ENCODE measurements at regions not wholly inside any gene's neighbourhood (a gene's known extent, or its start where the extent isn't known, plus 50 kb on each side); places are given as distances from the start of the nearest gene placed in this dataset.
"Not testable (repeated sequence)": the region's sequence is repeated elsewhere in the genome, so short reads cannot be mapped to it uniquely, and the experiment has no call there.

DNA sequence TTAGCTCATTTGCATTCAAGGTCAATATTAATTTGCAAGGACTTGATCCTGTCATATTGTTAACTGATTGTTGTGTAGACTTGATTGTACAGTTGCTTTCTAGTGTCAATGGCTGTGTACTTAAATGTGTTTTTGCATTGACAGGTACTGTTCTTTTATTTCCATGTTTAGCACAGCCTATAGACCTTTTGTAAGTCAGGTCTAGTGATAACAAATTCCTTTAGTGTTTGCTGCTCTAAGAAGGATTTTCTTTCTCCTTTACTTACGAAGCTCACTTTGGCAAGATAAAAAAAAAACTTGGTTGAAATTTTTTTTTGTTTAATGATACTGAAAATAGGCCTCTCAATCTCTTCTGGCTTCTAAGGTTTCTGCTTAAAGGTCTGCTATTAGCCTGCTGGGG lies 942.3 kb downstream of the QKI start:
- DNase-seq = no peak

GRCh38 chr6:164347455-164347854 lies 932.9 kb downstream of the QKI start:
- DNase-seq = no peak

GRCh38 chr6:164346631-164347030 lies 932.1 kb downstream of the QKI start:
- no peak for DNase-seq

DNA sequence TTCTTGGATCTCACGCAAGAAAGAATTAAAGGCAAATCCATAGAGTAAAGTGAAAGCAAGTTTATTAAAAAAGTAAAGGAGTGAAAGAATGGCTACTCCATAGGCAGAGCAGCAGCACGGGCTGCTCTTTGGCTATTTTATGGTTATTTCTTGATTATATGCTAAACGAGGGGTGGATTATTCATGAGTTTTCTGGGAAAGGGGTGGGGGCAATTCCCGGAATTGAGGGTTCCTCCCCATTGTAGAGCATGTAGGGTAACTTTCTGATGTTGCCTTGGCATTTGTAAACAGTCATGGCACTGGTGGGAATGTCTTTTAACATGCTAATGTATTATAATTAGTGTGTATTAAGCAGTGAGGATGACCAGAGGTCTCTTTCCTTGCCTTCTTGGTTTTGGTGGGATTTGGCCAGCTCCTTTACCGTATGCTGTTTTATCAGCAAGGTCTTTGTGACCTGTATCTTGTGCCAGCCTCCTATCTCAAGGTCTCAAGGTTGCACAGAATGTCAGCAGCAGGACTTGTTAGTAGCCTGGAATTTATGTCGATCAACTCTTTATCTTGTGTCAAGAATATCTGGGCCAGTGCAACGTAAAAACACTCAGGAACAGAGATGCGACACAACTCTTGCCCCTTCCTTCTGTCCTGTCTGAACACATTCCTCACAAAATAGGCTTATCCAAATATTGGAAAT lies 931.4 kb downstream of the QKI start:
- no peak for DNase-seq

DNA sequence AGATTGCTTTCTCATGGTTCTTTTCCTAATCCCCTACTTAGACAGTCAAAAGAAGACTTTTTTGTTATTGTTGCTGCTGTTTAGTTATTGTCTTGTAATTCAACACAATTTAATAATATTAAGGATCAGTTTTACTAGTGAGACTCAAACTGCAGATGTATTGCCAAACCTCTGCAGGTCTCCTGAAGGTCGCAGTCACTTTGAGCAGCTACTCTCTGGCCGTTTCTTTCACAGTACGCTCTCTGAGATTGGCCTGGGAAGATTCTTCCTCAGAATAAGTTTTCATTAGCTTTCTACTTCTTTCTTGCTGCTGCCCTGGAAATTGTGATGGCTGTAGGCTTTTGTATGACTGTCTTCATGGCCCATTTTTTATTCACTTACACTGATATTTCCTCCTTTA lies 930.8 kb downstream of the QKI start:
- no peak for DNase-seq

DNA sequence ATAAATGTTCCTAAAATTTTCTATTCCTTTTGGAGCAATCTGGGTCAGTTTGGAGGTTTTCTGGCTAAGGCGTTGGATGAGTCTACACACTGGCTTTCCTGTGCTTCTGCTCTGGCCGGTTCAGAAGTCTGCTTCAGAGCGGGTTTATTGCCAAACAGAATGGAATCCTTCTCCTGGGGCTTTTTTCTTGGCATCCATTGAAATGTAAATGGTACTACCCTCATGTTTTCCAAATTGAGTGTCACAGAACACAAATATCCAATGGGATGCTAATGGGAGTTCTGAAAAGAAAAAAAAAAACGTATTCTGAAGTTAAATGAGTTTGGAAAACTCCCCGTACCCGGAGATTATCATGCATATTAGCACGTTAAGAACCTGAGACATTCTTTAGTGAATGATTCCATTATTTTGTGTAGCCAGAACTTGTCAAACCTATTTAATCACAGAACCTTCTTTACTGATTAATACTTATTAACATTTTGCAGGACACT lies 930.3 kb downstream of the QKI start:
- no peak for DNase-seq

DNA sequence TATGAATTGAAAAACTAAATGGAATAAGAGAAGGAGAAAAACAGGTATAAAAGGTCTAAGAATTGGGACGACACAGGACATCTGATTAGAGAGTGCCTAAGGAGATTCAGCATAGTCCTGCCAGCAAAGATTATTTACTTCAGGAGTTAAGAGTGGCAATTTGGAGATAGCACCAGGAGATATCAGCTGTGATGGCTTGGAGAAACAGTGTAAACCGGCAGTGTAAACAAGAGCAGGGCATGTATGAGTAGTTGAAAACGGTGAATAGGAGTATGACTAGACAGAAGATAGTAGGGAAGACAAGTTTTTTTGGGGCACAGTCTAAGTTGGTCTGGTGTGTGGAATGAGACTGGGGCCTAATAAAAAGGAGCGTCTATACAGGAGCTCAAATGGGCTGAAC lies 924.9 kb downstream of the QKI start:
- DNase-seq = not testable (repeated sequence)

GRCh38 chr6:164337925-164338397 lies 923.4 kb downstream of the QKI start:
- no peak for DNase-seq

GRCh38 chr6:164337024-164337924 lies 922.8 kb downstream of the QKI start:
- DNase-seq = no peak

DNA sequence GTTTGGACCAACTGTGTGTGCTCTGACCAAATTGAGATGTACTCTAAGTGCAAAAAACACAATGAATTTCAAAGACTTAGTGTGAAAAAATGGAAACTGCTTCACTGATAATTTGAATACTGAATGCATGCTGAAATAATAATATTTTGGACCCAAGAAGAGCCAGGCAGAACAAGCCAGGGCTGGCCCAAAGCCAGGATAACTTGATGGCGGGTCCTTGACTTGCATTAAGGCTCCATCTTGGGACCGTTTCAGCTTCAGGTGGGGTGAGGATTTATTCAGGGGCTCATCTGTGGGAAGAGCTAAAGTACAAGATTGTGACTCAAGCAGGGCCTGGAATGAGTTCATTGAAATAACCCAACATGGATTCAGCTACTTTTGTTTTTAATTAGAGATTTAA lies 921.9 kb downstream of the QKI start:
- no peak for DNase-seq

DNA sequence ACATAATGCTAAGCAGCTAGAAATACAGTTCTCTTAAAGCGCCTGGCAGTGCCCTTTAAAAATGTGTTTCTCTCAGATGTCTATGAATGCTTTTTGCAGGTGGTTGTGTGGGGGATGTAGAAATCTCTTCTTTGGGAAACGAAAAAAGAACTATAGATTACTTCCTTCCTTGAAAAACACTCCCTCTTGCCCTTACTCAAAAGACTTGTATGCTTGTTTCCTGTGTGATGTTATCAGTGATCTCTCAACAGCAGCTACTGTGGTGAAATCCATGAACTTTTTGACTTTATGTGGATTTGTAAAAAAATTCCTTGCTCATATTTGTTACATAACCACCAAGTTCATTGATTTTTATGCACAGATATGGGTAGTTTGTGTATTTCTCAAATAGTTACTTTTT lies 916.5 kb downstream of the QKI start:
- DNase-seq = no peak

DNA sequence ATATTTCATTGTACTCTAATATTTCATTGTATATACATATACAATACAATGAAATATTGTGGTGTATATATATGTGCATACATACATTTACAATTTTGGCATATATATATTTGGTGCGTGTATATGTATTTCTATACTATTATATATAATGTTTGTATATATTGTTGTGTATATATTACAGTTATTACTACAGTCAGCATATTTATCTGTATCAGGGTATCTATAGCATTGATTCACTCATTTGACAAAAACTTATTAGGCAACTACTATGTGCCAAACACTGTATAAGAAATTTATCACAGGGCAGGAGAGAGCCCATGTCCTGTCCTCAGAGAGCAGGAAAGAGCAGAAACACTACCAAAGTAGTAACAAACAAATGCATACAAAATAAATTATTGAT lies 910.6 kb downstream of the QKI start:
- no peak for DNase-seq

- no peak for DNase-seq
Observed at GRCh38 chr6:164322533-164322932, 908.0 kb downstream of the QKI start.

DNA sequence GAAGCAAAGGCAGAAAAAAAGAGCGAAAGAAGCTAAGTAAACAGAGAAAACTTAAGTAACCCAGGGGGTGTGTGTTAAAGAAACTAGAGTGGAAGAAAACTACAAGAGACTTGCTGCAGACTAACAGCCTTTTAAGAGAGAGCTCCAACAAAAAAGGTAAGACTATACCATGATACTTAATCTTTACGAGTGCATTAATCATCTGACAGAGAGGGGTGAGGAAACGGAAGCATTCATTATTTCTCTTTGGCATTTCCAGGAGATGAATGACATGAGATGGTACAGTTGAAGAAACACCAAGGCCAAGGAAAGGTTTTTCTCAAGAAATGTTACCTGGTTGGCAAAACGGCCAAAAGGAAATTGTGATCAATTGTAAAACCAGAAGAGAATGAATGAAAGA lies 906.8 kb downstream of the QKI start:
- DNase-seq = no peak

- DNase-seq = no peak
Observed at GRCh38 chr6:164315376-164315775, 900.9 kb downstream of the QKI start.

- no peak for DNase-seq
Observed at GRCh38 chr6:164308339-164308738, 893.8 kb downstream of the QKI start.

GRCh38 chr6:164303102-164303964 lies 888.8 kb downstream of the QKI start:
- no peak for DNase-seq

- no peak for DNase-seq
Observed at GRCh38 chr6:164296411-164296810, 881.9 kb downstream of the QKI start.

DNA sequence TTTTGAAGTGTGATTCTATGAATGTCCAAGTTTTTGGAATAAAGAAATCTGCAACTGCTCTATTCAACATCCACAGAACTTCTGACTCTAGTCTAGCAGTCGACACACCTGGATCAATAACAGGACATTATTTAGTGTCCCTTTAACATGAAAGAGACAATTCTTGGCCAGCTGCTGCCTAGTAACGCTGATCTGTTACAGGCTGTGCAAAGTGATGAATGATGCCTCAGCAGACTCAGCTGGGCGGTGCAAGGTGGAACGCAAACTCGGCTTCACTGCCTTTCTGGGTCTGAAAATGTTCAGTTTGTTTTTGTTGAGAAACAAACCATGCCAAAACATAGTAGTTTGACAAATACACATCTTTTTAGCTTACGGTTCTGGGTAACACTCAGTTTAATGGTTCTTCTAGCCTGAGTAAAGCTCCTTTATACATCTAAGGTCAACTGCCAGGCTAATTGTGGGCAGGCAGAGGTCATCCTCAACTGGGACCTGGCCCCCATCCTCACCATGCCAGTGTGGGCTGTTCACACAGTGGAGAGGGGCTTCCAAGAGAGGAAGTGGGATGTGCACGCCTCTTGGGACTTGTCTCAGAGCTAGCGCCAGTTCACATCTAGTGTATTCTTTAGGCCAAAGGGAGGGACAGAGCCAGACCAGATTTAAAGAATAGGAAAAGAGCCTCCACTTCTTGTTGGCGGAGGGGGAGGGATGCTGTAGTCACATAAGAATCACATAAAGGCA lies 879.7 kb downstream of the QKI start:
- no peak for DNase-seq

DNA sequence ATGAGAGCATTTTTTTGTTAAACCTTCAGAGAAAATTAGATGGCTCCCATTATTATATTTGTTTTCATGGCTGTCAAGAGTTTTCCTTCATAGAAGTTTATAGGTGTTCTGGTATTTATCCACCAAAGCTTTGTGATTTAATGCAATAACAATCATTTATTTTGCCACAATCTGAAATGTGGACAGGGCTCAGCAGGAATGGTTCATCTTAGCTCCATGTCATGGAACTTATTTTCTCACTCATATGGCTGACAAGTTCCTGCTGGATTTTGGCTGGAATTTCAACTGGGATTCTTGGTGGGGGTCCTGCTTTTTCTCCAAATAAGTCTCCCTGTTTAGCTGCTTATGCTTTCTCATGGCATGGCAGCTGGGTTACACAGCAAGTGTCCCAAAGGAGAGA lies 876.7 kb downstream of the QKI start:
- no peak for DNase-seq

DNA sequence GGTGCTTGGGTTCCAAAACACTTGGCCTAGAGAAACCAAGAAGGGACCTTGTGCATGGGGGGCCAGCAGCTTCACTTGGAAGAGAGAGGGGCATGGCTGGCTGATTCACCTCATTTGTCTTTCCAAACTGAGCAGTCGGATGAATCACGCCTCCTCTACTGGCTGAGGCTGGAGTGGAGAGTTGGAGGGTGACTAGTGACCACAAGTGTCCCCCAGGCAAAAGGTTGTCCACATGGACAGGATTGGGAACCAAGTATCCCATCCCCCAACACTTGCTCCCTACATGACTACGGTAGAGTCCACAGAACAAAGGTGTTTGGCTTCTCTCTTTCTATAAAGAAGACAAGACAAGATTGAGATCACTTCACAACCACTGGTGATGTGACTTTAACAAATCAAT lies 875.6 kb downstream of the QKI start:
- DNase-seq = no peak

GRCh38 chr6:164286011-164286410 lies 871.5 kb downstream of the QKI start:
- peak; percentile 37 for DNase-seq
